WI38 (cell line): ENCODE measurements at regions not wholly inside any gene's neighbourhood (a gene's known extent, or its start where the extent isn't known, plus 50 kb on each side); places are given as distances from the start of the nearest gene placed in this dataset.

ENCODE experiments used
- H3K4me3 ChIP-seq: 2 replicates; pipeline ENCODE4 v1.5.1; 2011; ENCODE audit warnings: low read depth, mild to moderate bottlenecking, control low read depth, low read length
- TF ChIP-seq, protein P1 (sequence below): IDR thresholded peaks from 2 replicates; pipeline ENCODE4 v1.5.1; 2012; ENCODE audit warnings: low read depth, mild to moderate bottlenecking, control low read depth, low read length

DNA sequence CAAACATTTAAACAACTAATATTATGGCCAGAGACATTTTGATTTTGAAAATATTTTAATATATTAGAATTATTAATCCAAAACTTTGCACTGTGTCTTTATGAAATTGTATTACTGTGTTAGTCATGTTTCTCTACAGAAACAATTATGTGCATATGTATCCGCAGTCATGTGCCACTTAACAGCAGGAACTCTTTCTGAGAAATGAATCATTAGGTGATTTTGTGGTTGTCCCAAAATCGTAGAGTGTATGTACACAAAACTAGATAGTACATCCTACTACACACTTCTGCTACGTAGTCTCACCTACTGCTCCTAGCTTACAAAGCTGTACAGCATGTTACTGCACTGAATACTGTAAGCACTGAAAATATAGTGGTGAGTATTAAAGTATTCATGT, 479.2 kb upstream of the DSEL start:
- H3K4me3 ChIP-seq, result no peak overlapping the region
- TF ChIP-seq, protein P1, sequence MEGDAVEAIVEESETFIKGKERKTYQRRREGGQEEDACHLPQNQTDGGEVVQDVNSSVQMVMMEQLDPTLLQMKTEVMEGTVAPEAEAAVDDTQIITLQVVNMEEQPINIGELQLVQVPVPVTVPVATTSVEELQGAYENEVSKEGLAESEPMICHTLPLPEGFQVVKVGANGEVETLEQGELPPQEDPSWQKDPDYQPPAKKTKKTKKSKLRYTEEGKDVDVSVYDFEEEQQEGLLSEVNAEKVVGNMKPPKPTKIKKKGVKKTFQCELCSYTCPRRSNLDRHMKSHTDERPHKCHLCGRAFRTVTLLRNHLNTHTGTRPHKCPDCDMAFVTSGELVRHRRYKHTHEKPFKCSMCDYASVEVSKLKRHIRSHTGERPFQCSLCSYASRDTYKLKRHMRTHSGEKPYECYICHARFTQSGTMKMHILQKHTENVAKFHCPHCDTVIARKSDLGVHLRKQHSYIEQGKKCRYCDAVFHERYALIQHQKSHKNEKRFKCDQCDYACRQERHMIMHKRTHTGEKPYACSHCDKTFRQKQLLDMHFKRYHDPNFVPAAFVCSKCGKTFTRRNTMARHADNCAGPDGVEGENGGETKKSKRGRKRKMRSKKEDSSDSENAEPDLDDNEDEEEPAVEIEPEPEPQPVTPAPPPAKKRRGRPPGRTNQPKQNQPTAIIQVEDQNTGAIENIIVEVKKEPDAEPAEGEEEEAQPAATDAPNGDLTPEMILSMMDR, result no peak

DNA sequence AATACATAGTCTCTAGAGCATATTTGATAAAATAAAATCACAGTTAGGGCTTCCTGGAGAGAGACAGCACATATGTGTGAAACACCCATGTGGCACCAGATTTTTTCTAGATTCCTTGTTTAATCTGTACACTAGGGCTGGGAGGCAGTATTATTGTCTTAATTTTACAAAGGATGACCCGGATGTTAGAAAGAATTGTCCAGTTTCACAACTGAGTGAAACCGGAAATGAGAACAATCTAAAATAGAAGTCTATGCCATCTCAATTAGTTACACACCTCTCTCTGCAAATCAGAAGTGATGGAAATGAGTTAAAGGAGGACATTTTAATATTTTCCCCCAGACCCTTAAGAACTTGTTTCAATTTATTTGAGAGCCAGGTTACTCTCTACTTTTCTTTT, 463.7 kb upstream of the DSEL start:
- TF ChIP-seq, protein P1, result no peak
- no peak overlapping the region for H3K4me3 ChIP-seq

DNA sequence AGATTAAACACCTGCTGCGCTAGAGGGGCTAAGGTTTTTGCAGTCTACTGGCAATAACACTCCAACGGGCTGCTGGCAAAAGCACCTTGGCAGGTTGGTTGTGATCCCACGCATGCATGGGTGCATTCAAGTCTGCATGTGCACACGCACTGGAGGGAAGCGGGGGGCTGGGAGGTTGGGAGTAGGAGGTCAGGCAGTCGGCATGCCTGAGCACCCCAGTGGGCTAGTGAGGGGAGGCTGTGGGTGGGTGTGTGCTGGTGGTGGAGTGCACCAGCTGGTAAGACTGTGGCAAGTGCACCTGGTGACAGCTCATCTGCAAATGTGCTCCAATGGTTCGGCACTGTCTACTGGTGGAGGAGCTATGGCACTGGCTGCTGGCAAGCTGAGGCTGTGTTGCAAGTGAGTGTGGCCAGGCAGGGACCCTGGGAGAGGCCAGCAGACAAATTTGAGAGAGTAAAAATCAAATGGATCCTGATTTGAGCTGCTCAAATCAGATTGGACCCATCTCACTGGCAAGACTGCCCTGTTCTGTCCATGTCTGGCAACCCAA, 460.6 kb upstream of the DSEL start:
- TF ChIP-seq, protein P1, result no peak
- H3K4me3 ChIP-seq, result no peak overlapping the region

DNA sequence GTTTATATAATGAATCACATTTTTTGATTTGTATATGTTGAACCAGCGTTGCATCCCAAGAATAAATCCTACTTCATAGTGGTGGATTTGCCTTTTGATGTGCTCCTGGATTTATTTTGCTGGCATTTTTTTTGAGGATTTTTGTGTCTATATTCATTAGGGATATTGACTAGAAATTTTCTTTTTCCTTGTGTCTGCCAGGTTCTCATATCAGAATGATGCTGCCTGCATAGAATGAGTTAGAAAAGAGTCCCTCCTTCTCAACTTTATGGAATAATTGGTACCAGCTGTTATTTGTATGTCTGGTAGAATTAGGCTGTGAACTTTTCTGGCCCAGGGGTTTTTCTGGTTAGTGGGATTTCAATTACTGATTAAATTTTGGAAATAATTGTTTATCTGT, 457.4 kb upstream of the DSEL start:
- TF ChIP-seq, protein P1, result no peak
- no peak overlapping the region for H3K4me3 ChIP-seq

DNA sequence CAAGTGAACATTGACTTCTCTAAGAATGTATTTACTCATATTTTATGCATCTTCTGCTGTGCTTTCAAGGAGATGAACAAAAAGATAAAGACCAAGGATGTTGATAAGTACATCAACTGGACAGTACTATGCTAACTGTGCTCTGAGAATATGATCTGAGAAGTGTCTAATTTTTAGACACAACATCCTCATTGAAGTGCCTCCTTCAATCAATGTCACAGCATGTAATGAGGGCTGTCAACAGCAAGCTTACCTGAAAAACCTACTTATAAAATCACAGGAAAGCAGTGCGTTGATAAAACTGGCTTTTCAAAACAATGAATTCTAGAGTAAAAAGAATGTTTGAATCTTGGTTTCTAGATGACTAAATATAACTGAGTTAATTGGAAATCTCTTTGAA, 452.9 kb upstream of the DSEL start:
- TF ChIP-seq, protein P1, result no peak
- no peak overlapping the region for H3K4me3 ChIP-seq

DNA sequence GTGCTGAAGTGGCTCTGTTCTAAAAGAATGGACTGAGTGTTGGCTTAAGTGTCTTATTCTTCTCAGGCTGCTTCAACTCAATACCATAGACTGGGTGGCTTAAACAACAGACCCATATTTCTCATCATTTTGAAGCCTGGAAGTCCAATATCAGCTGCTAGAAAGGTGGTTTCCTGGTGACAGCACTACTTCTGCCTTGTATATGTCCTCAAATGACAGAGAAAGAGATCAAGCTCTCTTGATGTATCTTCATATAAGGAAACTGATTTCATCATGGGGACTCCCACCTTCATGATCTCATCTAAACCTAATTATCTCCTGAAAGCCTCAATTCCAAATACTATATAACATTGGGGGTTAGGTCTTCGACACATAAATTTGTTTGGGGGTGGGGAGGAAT, 449.7 kb upstream of the DSEL start:
- TF ChIP-seq, protein P1, result no peak
- no peak overlapping the region for H3K4me3 ChIP-seq

DNA sequence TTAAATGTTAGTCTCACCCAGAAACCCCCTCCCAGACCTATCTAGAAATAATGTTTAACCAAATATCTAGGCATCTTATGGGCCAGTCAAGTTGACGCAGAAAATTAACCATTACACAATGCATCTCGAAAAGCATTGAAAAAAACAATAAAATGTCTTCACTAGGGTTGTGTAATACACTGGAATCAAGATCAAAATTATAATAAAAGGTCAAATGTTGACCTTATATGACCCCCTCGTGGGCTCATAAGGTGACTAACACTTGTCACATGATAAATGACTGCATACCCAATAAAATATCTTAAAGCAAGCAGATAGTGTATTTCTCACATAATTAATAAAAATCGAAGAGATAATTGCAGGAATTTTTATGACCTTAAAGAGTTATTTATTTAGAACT, 447.9 kb upstream of the DSEL start:
- TF ChIP-seq, protein P1, result no peak
- H3K4me3 ChIP-seq, result no peak overlapping the region
